ENCODE measurements at regions not wholly inside any gene's neighbourhood (a gene's known extent, or its start where the extent isn't known, plus 50 kb on each side); places are given as distances from the start of the nearest gene placed in this dataset.
"Not testable (repeated sequence)": the region's sequence is repeated elsewhere in the genome, so short reads cannot be mapped to it uniquely, and the experiment has no call there.

DNA sequence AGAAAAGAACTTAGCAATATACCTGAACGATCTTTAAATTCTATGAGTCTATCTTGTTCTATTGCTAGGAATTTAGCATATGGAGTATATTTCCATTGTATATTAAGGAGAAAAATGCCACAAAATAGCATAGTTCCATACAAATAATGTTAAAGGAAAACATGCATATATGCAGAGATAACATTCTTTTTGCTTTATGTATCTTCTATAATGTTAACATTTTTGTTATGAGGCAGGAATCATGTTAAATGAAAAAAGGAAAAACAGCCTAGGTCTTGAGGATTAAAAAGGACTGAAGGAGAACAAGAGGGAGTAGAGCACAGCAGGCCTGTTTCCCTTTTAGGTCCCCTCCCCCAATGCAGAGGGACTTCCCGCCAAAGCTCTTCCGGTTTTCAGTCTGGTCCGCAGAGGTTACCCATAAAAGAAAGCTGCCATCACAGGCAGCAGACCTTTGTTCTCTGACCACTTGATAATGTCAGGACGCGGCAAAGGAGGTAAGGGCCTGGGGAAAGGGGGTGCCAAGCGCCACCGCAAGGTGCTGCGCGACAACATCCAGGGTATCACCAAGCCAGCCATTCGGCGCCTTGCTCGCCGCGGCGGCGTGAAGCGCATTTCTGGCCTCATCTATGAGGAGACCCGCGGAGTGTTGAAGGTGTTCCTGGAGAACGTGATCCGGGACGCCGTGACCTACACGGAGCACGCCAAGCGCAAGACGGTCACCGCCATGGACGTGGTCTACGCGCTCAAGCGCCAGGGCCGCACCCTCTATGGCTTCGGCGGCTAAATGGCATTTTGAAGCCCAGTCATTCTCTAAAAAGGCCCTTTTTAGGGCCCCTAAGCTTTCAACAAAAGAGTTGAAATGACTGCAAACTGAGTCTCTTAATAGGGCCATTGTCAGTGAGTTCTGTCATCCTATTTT, 108.4 kb upstream of the PRSS16 start:
- no peak for DNase-seq

GRCh38 chr6:27139756-27140579, 107.5 kb upstream of the PRSS16 start:
- DNase-seq = no peak

DNA sequence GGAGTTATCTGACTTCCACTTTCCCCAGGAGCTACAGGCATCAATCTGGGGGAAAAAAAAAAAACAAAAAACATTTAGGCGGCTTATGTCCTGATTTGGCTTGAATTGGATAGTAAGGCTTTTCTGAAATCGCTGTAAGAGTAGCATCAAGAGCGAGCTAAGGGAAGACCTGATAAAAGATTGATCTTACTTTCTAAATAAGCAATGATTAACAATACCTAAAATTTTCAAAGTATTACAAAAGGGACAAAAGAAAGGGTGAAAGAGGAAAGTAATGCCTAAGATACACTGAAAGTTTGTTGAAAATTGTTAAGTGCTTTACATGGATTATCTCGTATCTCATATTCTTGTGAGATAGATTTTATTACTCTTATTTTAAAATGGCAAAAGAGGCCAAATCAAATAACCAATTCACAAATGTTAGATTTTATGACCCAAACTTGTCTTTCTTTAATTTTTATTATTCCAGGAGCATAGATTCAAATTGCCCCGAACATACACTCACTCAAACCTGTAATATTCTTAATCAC, 106.4 kb upstream of the PRSS16 start:
- DNase-seq = no peak

DNA sequence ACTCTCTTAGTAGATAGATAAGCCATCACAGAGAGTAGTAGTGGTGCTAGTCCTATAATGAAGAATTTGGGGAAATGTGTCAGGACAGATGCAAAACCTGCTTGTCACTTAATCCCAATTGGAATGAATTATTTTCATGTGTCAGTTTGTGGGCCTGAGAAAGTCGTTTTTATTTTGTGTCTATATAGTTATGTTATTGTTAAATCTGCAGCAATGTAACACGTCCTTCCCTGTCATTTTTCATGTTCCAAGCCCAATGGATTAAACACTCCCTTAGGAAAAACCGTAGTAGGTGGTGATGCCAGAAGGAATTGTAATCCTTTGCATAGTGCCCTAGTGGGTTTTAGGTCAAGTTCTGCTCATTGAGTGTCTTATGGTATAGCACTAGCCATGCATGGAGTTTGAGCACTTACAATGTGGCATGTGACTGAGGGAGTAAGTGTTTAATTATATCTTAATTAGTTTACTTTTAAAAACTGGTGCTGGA, 105.9 kb upstream of the PRSS16 start:
- no peak for DNase-seq

DNA sequence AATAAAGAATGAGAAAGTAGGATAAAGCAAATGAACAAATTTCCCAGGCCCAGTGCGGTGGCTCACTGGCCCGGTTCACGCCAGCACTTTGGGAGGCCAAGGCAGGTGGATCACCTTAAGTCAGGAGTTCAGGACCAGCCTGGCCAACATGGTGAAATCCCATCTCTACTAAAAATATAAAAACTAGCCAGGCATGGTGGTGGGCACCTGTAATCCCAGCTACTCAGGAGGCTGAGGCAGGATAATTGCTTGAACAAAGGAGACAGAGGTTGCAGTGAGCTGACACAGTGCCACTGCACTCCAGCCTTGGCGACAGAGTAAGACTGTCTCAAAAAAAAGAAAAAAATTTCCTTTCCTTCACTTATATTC, 104.5 kb upstream of the PRSS16 start:
- not testable (repeated sequence) for DNase-seq

DNA sequence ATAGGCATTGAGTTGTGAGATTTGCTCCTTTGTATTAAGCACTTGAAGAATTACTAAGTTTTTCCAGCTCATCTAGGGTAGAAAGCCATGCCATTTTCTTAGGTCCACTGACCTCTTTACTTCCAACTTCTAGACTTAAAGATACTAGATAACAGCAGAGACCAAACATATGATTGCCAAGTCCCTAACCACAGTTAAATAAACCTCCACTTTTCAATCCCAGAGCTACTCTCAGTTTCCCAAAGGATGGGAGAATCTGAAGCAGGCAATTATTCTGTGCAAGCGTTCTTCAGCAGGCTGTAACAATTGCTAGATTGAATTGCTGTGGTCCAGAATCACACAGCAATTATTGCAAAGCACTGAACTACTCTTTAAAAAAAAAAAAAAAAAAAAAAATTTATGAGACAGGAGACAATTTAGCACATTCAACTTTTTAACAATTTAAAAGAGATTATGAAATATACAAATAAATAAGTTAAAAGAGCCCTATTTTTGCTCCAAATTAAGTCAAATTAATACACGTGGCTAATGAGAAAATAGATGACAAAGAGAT, 104.0 kb upstream of the PRSS16 start:
- no peak for DNase-seq

GRCh38 chr6:27144740-27145079, 102.8 kb upstream of the PRSS16 start:
- DNase-seq = no peak

- peak; percentile 95 for DNase-seq
Observed at GRCh38 chr6:27145731-27146455, 101.6 kb upstream of the PRSS16 start.

DNA sequence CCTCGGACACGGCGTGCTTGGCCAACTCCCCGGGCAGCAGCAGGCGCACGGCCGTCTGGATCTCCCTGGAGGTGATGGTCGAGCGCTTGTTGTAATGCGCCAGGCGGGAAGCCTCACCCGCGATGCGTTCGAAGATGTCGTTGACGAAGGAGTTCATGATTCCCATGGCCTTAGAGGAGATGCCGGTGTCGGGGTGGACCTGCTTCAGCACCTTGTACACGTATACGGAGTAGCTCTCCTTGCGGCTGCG, 101.1 kb upstream of the PRSS16 start:
- DNase-seq = not testable (repeated sequence)

DNA sequence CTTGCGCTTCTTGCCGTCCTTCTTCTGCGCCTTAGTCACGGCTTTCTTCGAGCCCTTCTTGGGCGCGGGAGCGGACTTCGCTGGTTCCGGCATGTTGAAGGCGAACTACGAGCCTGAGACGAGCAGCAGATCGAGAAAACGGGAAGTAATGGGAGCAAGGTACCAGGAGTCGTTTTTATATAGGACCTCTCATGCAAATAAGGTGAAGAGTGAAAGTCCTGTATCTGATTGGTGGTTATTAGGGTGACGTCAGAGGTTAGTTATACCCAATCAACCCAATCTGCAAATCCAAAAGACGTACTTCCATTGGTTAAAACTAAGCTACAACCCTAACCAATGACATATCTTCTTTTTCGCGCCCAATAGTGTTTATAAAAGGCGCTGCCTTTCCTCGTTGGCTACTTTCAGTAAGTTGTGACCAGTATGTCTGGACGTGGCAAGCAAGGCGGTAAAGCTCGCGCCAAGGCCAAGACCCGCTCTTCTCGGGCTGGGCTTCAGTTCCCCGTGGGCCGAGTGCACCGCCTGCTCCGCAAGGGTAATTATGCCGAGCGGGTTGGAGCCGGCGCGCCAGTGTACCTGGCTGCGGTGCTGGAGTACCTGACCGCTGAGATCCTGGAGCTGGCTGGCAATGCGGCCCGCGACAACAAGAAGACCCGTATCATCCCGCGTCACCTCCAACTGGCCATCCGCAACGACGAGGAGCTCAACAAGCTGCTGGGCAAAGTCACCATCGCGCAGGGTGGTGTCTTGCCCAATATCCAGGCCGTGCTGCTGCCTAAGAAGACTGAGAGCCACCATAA, 100.6 kb upstream of the PRSS16 start:
- peak; percentile 99 for DNase-seq

GRCh38 chr6:27148404-27148795, 99.1 kb upstream of the PRSS16 start:
- no peak for DNase-seq

DNA sequence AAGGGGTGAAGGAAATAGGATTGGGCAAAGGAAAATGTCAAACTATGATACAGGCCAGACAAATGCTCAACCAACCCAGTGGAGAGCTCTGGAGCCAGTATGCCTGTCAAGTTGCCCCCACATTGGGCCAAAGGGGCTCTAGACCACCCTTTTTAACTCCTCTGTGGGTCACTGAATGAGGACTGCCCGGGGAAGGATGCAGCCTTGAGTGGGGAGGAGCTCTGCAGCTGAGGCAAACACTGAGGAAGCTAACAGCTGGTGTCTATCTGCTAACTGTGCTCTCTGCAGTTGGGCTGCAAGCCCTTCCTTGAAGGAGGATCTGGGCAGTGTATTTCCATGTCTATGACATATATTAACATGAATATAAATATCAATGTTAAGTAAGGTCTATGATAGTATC, 98.4 kb upstream of the PRSS16 start:
- DNase-seq = no peak

DNA sequence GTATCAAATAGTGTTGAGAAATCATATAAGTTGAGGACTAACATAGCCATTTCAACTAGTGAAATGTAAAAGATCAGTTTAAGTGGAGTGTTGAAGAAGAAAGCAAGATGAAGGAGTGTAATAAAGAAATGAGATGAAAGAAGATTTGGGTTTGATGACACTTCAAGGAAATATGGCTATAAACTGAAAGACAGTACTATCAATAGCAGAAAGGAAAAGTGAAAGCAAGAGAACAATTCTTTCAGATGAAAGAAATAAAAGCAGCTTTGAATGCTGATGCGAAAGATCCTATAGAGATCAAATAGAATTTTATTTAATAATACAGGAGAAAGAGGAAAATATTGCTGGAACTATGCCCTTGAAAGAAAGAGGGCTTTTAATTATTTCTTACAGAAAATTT, 92.8 kb upstream of the PRSS16 start:
- DNase-seq = no peak

DNA sequence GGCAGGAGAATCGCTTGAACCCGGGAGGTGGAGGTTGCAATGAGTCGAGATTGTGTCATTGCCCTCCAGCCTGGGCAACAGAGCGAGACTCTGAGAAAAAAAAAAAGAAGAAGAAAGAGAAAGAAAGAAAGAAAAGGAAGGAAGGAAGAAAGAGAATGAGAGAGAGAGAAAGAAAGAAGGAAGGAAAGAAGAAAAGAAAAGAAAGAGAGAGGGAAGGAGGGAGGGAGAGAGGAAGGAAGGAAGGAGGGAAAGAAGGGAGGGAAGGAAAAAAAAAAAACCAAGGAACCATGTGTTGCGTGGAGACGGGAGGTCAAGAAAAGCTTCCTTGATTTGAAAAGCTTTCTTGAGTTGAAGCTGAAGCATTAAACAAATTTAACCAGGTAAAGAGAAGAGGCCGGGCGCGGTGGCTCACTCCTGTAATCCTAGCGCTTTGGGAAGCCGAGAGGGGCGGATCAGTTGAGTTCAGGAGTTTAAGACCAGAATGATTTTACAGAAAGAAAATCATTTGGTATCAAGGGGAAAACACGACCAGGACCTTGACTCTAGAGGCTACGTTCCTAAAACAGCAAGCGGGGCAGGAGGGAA, 90.5 kb upstream of the PRSS16 start:
- no peak for DNase-seq

DNA sequence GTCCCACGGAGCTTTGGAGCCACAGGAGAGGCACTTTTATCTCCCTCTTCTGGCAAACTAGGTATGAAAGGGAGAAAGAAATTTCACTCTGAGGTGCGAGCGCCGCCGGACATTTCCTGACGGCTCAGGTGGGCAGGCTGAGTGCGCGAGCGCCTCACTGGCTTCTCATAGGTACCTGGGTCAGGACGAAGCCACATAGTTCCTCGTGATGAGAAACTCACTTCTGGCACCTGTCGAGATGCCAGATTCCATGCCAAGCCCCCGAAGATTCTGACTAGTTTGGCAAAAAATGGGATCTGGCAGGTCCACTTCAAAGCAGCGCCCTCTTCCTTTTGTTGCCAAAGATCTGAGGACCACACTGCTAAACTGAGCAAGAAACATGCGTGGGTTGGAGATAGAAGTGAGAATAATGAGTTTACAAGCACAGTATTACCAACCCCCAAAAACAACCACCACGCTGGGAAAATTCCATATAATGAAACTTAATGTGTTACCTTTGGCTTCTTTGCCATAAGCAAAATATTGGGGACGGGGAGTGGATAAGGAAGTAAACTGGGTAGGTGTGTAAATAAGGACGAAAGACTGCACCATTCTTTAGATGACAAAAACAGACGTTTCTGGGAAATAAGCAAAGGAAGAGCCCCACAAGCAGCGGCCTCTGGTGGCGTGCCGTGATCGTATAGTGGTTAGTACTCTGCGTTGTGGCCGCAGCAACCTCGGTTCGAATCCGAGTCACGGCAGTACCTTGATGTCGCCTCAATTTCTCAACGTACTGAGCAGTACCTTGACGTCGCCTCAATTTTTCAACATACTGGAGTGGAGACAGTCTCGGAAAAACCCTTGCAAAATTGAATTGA, 89.8 kb upstream of the PRSS16 start:
- peak; percentile 53 for DNase-seq

DNA sequence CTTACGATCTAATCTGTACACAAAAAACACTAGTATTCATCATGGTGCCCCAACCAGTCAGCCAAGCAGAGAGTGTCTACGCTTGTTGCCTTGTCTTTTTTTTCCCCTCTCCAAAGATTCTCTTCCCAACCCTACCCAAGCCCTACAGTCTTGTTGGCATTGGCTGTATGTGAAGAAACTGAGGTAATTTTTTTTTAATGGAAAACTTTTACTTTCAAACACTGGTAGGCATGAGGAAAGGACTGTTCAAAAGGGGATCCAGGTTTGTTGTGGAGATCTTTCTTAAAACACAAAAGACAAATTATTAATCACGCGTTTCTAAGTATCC, 89.2 kb upstream of the PRSS16 start:
- DNase-seq = no peak

DNA sequence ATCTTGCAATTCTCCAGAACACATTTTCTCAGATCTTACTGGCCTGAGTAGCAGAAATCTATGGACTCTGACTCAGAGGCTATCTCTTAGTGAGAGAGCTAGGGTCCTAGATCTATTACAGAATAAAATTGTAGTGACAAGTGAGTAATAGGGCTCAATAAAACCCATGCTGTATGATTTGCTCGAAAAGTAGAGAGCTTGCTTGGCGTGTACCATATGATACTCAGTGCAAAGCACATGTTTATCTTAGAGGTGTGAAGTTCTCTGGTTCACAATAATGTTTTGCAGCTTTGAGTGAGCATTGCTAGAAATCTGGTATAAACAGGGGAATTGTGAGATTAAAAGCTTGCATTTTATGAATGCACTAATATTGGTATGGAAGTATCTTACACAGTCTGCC, 87.8 kb upstream of the PRSS16 start:
- no peak for DNase-seq

DNA sequence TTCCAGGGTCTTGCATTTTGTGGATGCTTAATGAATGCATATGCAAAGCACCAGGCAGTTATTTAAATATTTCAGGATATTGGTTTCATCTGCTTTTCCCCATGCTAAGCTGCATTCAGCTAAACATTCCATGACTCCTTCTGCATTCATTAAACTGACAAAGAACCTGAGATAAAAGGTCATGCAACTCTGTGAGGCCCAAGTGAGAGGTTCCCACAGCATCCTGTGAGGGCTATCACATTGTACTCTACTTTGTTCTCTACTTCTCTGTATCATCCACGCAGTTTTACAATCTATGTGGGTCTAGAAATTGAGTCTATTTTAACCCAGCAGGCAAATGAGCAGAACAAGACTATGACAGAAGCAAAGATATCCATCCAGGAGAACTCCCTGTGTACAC, 86.4 kb upstream of the PRSS16 start:
- no peak for DNase-seq

DNA sequence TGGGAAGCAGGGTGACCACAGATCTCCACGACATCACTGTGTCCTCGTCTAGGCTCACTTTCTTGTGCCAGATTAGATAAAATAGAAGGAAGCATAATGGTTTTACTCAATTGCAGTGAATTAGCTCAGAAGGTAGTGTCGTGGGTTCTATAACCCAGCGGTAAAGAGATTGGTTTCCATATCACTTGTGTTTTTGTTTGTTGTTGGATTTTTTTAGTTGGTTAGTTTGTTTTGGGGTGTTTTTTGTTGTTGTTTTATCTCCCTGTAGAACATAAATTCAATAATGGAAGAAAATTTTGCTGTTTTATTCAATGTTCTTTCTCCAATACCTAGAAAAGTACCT, 85.9 kb upstream of the PRSS16 start:
- DNase-seq = no peak

DNA sequence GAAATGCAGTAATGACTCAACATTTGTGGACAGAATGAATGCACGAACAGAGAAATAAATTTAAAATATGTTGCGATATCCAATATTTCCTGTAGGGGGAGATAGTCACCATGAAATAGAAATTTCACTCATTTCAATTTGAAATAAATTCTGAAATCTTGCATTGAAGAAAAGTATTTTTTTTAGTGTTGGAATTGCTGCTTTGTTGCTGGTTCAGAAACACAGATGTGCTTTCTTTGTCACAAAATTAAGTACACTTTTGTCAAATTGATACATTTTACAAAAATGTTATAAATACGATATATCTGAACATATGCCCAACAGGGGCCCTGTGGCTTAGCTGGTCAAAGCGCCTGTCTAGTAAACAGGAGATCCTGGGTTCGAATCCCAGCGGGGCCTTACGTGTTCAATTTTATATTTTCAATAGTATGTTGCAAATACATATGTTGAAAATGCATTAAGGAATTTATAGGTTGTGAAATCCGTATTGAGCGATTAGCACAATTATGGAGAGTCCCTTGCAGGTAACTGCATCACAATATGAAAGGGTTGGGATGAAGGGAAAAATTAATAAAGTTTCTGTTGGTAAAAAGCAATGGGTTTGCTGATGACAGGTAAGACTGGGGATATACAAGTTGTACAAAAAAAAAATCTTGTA, 85.4 kb upstream of the PRSS16 start:
- DNase-seq = no peak

DNA sequence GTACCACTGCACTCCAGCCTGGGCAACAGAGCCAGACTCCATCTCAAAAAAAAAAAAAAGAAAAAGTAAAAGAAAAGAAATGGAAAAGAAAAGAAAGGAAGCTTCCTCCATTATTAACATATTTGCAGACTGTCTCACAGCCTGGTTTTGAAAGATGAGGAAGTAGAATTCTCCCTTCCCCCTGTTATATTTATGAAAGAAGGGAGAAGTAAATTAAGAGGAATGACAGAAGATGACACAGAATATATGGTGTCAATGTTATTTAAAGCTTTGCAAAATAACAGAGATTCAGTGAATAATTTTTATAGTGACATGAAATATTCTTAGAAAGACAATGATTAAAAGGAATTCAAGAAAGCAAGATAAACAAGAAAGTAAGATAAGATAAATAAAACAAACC, 83.7 kb upstream of the PRSS16 start:
- no peak for DNase-seq
